ENCODE measurements at regions not wholly inside any gene's neighbourhood (a gene's known extent, or its start where the extent isn't known, plus 50 kb on each side); places are given as distances from the start of the nearest gene placed in this dataset.

GRCh38 chr5:54717459-54717858, 199.9 kb downstream of the SNX18 start:
- ATAC-seq (ENCODE audit: low FRiP score in 2 of 2) (no peak), DNase-seq (no peak)
- Histone ChIP-seq H3K4me3 (no peak overlapping the region), H3K9me3 (no peaks in the 10 kb centered on the region), H3K27ac (no peak overlapping the region), H3K4me1 (peaks cover 0 to 13% (median 9%) of the 10 kb centered on the region in 4 donors), H3K36me3 (no peaks in the 10 kb centered on the region), H3K27me3 (no peaks in the 10 kb centered on the region)
- 64 to 79% methylated on average over 2 of the region's 2 CpGs for WGBS, 2 donors
- TF ChIP-seq EP300 (IDR thresholded peaks at IDR 0.05) (no peak), CTCF (IDR thresholded peaks at IDR 0.05) (no peak), POLR2AphosphoS5 (IDR thresholded peaks at IDR 0.05) (no peak), POLR2A (IDR thresholded peaks at IDR 0.05) (no peak)

- Histone ChIP-seq H3K9me3 (no peaks in the 10 kb centered on the region), H3K36me3 (no peaks in the 10 kb centered on the region), H3K4me1 (peaks cover 0 to 5% (median 2%) of the 10 kb centered on the region in 4 donors), H3K4me3 (no peak overlapping the region), H3K27me3 (no peaks in the 10 kb centered on the region), H3K27ac (no peak overlapping the region)
- DNase-seq (no peak), ATAC-seq (ENCODE audit: low FRiP score in 2 of 2) (no peak)
- TF ChIP-seq POLR2A (IDR thresholded peaks at IDR 0.05) (no peak), EP300 (IDR thresholded peaks at IDR 0.05) (no peak), POLR2AphosphoS5 (IDR thresholded peaks at IDR 0.05) (no peak), CTCF (IDR thresholded peaks at IDR 0.05) (no peak)
- 61 to 70% methylated on average over 4 of the region's 4 CpGs for WGBS, 2 donors
Measured at GRCh38 chr5:54713923-54714581, 196.5 kb downstream of the SNX18 start.

GRCh38 chr5:54709096-54709495, 191.5 kb downstream of the SNX18 start:
- peaks cover 0 to 5% (median 1%) of the 10 kb centered on the region in 4 donors for H3K4me1 ChIP-seq
- TF ChIP-seq POLR2AphosphoS5 (IDR thresholded peaks at IDR 0.05) = no peak
- TF ChIP-seq CTCF (IDR thresholded peaks at IDR 0.05) = no peak
- no peak for TF ChIP-seq EP300 (IDR thresholded peaks at IDR 0.05)
- TF ChIP-seq POLR2A (IDR thresholded peaks at IDR 0.05) = no peak
- no peak for ATAC-seq (ENCODE audit: low FRiP score in 2 of 2)
- DNase-seq = no peak
- no peaks in the 10 kb centered on the region for H3K27me3 ChIP-seq
- no peak overlapping the region for H3K27ac ChIP-seq
- 60 to 79% methylated on average over 2 of the region's 2 CpGs for WGBS, 2 donors
- H3K9me3 ChIP-seq = no peaks in the 10 kb centered on the region
- no peaks in the 10 kb centered on the region for H3K36me3 ChIP-seq
- no peak overlapping the region for H3K4me3 ChIP-seq

GRCh38 chr5:54707841-54708240, 190.3 kb downstream of the SNX18 start:
- WGBS, 2 donors = 84 to 87% methylated on average over 2 of the region's 2 CpGs
- no peak for DNase-seq
- Histone ChIP-seq H3K4me3 (no peak overlapping the region), H3K9me3 (no peaks in the 10 kb centered on the region), H3K27ac (no peak overlapping the region), H3K36me3 (no peaks in the 10 kb centered on the region), H3K4me1 (peaks cover 2 to 15% (median 10%) of the 10 kb centered on the region in 4 donors), H3K27me3 (no peaks in the 10 kb centered on the region)
- ATAC-seq (ENCODE audit: low FRiP score in 2 of 2) = no peak
- TF ChIP-seq CTCF (IDR thresholded peaks at IDR 0.05) = no peak
- TF ChIP-seq POLR2AphosphoS5 (IDR thresholded peaks at IDR 0.05) = no peak
- TF ChIP-seq POLR2A (IDR thresholded peaks at IDR 0.05) = no peak
- TF ChIP-seq EP300 (IDR thresholded peaks at IDR 0.05) = no peak
